Mesendoderm (in vitro differentiated cells): ENCODE measurements at regions not wholly inside any gene's neighbourhood (a gene's known extent, or its start where the extent isn't known, plus 50 kb on each side); places are given as distances from the start of the nearest gene placed in this dataset.

Source experiments
- DNase-seq: peaks from one replicate; pipeline ENCODE4 v3.0.0; 2013
- H2AK5ac ChIP-seq: 2 replicates; pipeline ENCODE4 v1.6.1; 2013; ENCODE audit warnings: low read length, inconsistent platforms
- H2BK120ac ChIP-seq: 2 replicates; pipeline ENCODE4 v1.6.1; 2013; ENCODE audit warnings: low read depth, mild to moderate bottlenecking, low read length, moderate library complexity, mixed read lengths
- H2BK15ac ChIP-seq: replicated peaks from 2 replicates; pipeline ENCODE4 v1.6.1; 2013; ENCODE audit warnings: low read depth, mild to moderate bottlenecking, moderate library complexity
- H2BK5ac ChIP-seq: 2 replicates; pipeline ENCODE4 v1.6.1; 2013; ENCODE audit warnings: low read length, inconsistent platforms
- H3K18ac ChIP-seq: 2 replicates; pipeline ENCODE4 v1.6.1; 2013; ENCODE audit warnings: mild to moderate bottlenecking, low read length, mixed read lengths
- H3K23ac ChIP-seq: one replicate; pipeline ENCODE4 v1.6.1; 2013; ENCODE audit warnings: low read length
- H3K27ac ChIP-seq: 2 replicates; pipeline ENCODE4 v1.5.1; 2013; ENCODE audit warnings: low read depth, mild to moderate bottlenecking, inconsistent platforms, low read length, moderate library complexity
- H3K27me3 ChIP-seq: 2 replicates; pipeline ENCODE4 v1.6.1; 2013; ENCODE audit warnings: low read length, control low read depth, mild to moderate bottlenecking, inconsistent platforms; ENCODE audit not compliant: insufficient read depth, poor library complexity
- H3K36me3 ChIP-seq: 2 replicates; pipeline ENCODE4 v1.6.1; 2013; ENCODE audit warnings: low read length, inconsistent platforms; ENCODE audit not compliant: control insufficient read depth, insufficient read depth
- H3K4ac ChIP-seq: one replicate; pipeline ENCODE4 v1.6.1; 2013; ENCODE audit warnings: low read depth, mild to moderate bottlenecking, low read length, moderate library complexity
- H3K4me1 ChIP-seq: 2 replicates; pipeline ENCODE4 v1.6.1; 2013; ENCODE audit warnings: low read depth, low read length, inconsistent platforms; ENCODE audit not compliant: control insufficient read depth
- H3K4me2 ChIP-seq: 2 replicates; pipeline ENCODE4 v1.6.1; 2013; ENCODE audit warnings: low read length
- H3K4me3 ChIP-seq: 2 replicates; pipeline ENCODE4 v1.5.1; 2013; ENCODE audit warnings: mild to moderate bottlenecking, low read length
- H3K56ac ChIP-seq: one replicate; pipeline ENCODE4 v1.6.1; 2013; ENCODE audit warnings: low read length
- H3K79me1 ChIP-seq: 2 replicates; pipeline ENCODE4 v1.6.1; 2013; ENCODE audit warnings: low read length, inconsistent platforms
- H3K79me2 ChIP-seq: 2 replicates; pipeline ENCODE4 v1.6.1; 2013; ENCODE audit warnings: mild to moderate bottlenecking, low read length; ENCODE audit not compliant: control insufficient read depth, insufficient read depth
- H3K9ac ChIP-seq: 2 replicates; pipeline ENCODE4 v1.6.1; 2013; ENCODE audit warnings: low read length, inconsistent platforms
- H4K5ac ChIP-seq: one replicate; pipeline ENCODE4 v1.6.1; 2013; ENCODE audit warnings: low read length
- H4K8ac ChIP-seq: one replicate; pipeline ENCODE4 v1.6.1; 2013; ENCODE audit warnings: low read depth, mild to moderate bottlenecking, control low read depth, low read length, moderate library complexity
- WGBS: extraction: QIAGEN DNeasy Blood & Tissue Kit; methylation state at CpG from one replicate; pipeline ENCODE4 v1.1.7; 2013; ENCODE audit warnings: low lambda C conversion rate, missing lambda C conversion rate; ENCODE audit not compliant: insufficient coverage; ENCODE audit errors: extremely low coverage; 5-methylcytosine and 5-hydroxymethylcytosine counted together

GRCh38 chr12:30012816-30013450 lies 229.2 kb upstream of the TMTC1 start:
- Histone ChIP-seq H3K36me3 (no peaks in the 10 kb centered on the region), H3K79me2 (no peaks in the 10 kb centered on the region), H4K8ac (no peak overlapping the region), H3K79me1 (no peaks in the 10 kb centered on the region), H3K27ac (no peak overlapping the region), H2BK120ac (no peak overlapping the region), H4K5ac (no peak overlapping the region), H2AK5ac (no peak overlapping the region), H3K18ac (no peak overlapping the region), H3K9ac (no peak overlapping the region), H2BK5ac (no peak overlapping the region), H3K4me2 (no peak overlapping the region), H3K4me1 (no peaks in the 10 kb centered on the region), H3K4me3 (no peak overlapping the region), H3K23ac (no peak overlapping the region), H3K27me3 (no peaks in the 10 kb centered on the region), H3K56ac (no peak overlapping the region), H2BK15ac (no peak overlapping the region), H3K4ac (no peak overlapping the region)
- WGBS, result no CpG with 5 or more reads among the region's 6 CpGs
- peak; percentile 75 for DNase-seq

DNA sequence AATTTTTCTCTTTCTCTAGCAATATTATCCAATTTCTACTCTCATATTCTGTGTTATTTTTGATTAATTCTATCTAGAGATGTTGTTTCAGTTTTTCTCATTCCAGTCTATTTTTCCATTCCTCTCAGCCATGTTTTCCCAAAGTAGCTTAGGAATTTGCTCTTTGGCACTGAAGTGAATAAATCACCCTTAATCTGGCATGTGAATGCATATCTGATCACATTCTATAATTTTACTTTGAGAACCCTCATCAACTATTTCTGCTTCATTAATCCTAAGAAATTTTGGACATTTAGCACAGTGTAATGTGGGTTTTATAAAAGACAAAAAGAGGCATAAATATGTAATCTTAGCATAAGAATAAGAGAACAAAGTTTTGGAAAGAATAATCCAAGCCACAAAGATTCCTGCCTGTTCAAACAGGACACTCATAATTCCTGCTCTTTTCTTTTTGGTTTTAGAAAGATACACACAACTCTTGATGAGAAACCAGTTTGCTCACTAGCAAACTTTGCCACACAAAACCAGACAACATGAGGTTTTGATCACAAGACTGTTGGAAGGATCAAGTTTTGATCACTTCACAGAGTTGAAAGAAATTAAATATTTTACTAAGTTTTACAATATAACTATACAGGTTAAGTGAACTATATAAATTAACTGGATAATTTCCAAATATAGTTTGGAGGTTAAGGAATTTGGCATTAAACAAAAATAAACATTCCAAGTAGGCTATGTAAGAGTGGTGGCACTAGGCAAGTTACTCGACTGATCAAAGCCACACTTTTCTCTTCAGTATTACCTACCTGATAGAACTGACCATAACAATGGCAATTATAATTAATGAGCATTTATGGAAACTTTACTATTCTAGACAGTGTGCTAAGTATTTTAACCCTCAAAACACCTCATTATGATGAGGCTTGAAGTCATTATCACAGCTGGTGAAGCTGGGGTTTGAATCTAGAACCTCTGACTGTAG lies 226.6 kb upstream of the TMTC1 start:
- WGBS, result no CpG with 5 or more reads among the region's 1 CpG
- Histone ChIP-seq H2AK5ac (no peak overlapping the region), H3K9ac (no peak overlapping the region), H3K79me2 (no peaks in the 10 kb centered on the region), H3K27ac (no peak overlapping the region), H2BK15ac (no peak overlapping the region), H3K56ac (no peak overlapping the region), H4K8ac (no peak overlapping the region), H4K5ac (no peak overlapping the region), H3K18ac (no peak overlapping the region), H3K4me1 (no peaks in the 10 kb centered on the region), H3K23ac (no peak overlapping the region), H3K36me3 (no peaks in the 10 kb centered on the region), H3K4ac (no peak overlapping the region), H2BK5ac (no peak overlapping the region), H3K27me3 (no peaks in the 10 kb centered on the region), H2BK120ac (no peak overlapping the region), H3K4me2 (no peak overlapping the region), H3K4me3 (no peak overlapping the region), H3K79me1 (no peaks in the 10 kb centered on the region)
- DNase-seq, result no peak

- Histone ChIP-seq H3K23ac (no peak overlapping the region), H2BK5ac (no peak overlapping the region), H4K5ac (no peak overlapping the region), H3K36me3 (no peaks in the 10 kb centered on the region), H3K79me1 (no peaks in the 10 kb centered on the region), H3K4me1 (no peaks in the 10 kb centered on the region), H3K56ac (no peak overlapping the region), H3K27me3 (no peaks in the 10 kb centered on the region), H4K8ac (no peak overlapping the region), H2BK15ac (no peak overlapping the region), H3K9ac (no peak overlapping the region), H3K18ac (no peak overlapping the region), H3K4ac (no peak overlapping the region), H2AK5ac (no peak overlapping the region), H3K79me2 (no peaks in the 10 kb centered on the region), H3K27ac (no peak overlapping the region), H2BK120ac (no peak overlapping the region), H3K4me3 (no peak overlapping the region), H3K4me2 (no peak overlapping the region)
- WGBS, result no CpG with 5 or more reads among the region's 1 CpG
- DNase-seq, result no peak
Measured at GRCh38 chr12:30006021-30006420, 222.3 kb upstream of the TMTC1 start.

DNA sequence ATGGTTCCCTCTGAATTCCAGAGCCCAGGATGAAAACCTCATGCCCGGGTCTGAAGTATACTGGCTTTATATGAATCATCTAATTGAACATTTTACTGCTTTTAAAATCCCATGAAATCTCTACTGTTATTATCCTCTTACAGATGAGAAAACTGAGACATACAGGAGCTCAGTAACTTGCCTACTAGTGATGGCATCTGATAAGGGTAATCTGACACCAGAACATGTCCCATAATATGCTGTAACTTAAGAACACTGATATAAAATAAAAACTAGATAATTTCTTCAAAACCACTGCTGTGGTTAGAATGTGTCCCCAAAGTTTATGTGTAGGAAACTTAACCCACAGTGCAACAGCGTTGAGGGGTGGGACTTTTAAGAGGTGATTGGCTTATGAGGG lies 219.6 kb upstream of the TMTC1 start:
- H3K79me1 ChIP-seq, result no peaks in the 10 kb centered on the region
- no peak overlapping the region for H3K56ac ChIP-seq
- no peak overlapping the region for H2BK5ac ChIP-seq
- no peak overlapping the region for H4K8ac ChIP-seq
- no peaks in the 10 kb centered on the region for H3K79me2 ChIP-seq
- no peaks in the 10 kb centered on the region for H3K4me1 ChIP-seq
- no peak overlapping the region for H3K4ac ChIP-seq
- WGBS, result no CpG with 5 or more reads among the region's 2 CpGs
- H3K27ac ChIP-seq, result no peak overlapping the region
- H3K4me3 ChIP-seq, result no peak overlapping the region
- H3K9ac ChIP-seq, result no peak overlapping the region
- H4K5ac ChIP-seq, result no peak overlapping the region
- H3K27me3 ChIP-seq, result no peaks in the 10 kb centered on the region
- no peak overlapping the region for H2BK15ac ChIP-seq
- no peak overlapping the region for H2BK120ac ChIP-seq
- no peaks in the 10 kb centered on the region for H3K36me3 ChIP-seq
- no peak overlapping the region for H3K23ac ChIP-seq
- H3K18ac ChIP-seq, result peak overlapping the region; percentile 55
- H3K4me2 ChIP-seq, result no peak overlapping the region
- DNase-seq, result no peak
- no peak overlapping the region for H2AK5ac ChIP-seq

DNA sequence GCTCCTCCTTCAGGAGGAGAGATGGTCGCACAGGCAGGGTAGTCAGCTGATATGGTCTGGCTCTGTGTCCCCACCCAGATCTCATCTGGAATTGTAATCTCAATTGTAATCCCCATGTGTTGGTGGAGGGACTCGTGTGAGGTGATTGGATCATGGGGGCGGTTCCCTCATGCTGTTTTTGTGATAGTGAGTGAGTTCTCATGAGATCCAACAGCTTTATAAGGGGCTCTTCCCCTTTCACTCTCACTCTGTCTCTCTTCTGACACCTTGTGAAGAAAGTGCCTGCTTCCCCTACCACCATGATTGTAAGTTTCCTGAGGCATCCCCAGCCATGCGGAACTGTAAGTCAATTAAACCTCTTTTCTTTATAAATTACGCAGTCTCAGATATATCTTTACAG lies 218.9 kb upstream of the TMTC1 start:
- Histone ChIP-seq H3K79me2 (no peaks in the 10 kb centered on the region), H4K8ac (no peak overlapping the region), H3K27ac (no peak overlapping the region), H2AK5ac (no peak overlapping the region), H2BK5ac (no peak overlapping the region), H2BK15ac (no peak overlapping the region), H4K5ac (no peak overlapping the region), H2BK120ac (no peak overlapping the region), H3K4ac (no peak overlapping the region), H3K4me2 (no peak overlapping the region), H3K4me3 (no peak overlapping the region), H3K27me3 (no peaks in the 10 kb centered on the region), H3K56ac (no peak overlapping the region), H3K23ac (no peak overlapping the region), H3K18ac (no peak overlapping the region), H3K9ac (no peak overlapping the region), H3K79me1 (no peaks in the 10 kb centered on the region), H3K4me1 (no peaks in the 10 kb centered on the region), H3K36me3 (no peaks in the 10 kb centered on the region)
- WGBS, result no CpG with 5 or more reads among the region's 5 CpGs
- peak; percentile 74 for DNase-seq
